PC-9 (cell line): ENCODE measurements at regions not wholly inside any gene's neighbourhood (a gene's known extent, or its start where the extent isn't known, plus 50 kb on each side); places are given as distances from the start of the nearest gene placed in this dataset.

ENCODE experiments used
- BruUV-seq: library from RNA; stranded (reverse); fragments of 400-500 nt; replicated peaks from 2 replicates; lab custom pipeline; 2021; lab: Mats Ljungman, UMichigan
- CTCF ChIA-PET: fragments of 300-600 bp; sonication (Branson Sonifier 250); formaldehyde crosslinking; loops from one replicate; lab custom pipeline; 2022; ENCODE audit warnings: antibody characterized with exemption; lab: Charles Lee
- POLR2A ChIA-PET: fragments of 300-600 bp; sonication (Branson Sonifier 250); formaldehyde crosslinking; loops from one replicate; lab custom pipeline; 2022; ENCODE audit warnings: antibody characterized with exemption; ENCODE audit not compliant: unreplicated experiment; lab: Charles Lee
- DNase-seq, 2 experiments: peaks; one replicate each; pipeline versions ENCODE4 v3.0.0 to v3.0.0-alpha.2; 2015 to 2022; ENCODE audit warnings: mixed read lengths in 1 of 2
- H2AFZ ChIP-seq: fragments of 200-600 bp; sonication (generic); 2 replicates; pipeline ENCODE4 v1.8.1; 2017; ENCODE audit warnings: antibody characterized with exemption
- H3F3A ChIP-seq: fragments of 200-600 bp; sonication (generic); 2 replicates; pipeline ENCODE4 v1.8.1; 2017; ENCODE audit warnings: antibody characterized with exemption, mild to moderate bottlenecking, low read depth; ENCODE audit not compliant: insufficient read depth
- H3K27ac ChIP-seq: fragments of 200-600 bp; sonication (generic); 2 replicates; pipeline ENCODE4 v1.6.1; 2016; ENCODE audit warnings: mixed run types
- H3K27me3 ChIP-seq: fragments of 200-600 bp; sonication (generic); 2 replicates; pipeline ENCODE4 v1.6.1; 2016; ENCODE audit warnings: low read depth, mixed run types; ENCODE audit not compliant: insufficient read depth
- H3K36me3 ChIP-seq: fragments of 200-600 bp; sonication (generic); 2 replicates; pipeline ENCODE4 v1.6.1; 2016; ENCODE audit warnings: low read depth, mixed run types
- H3K4me1 ChIP-seq: fragments of 200-600 bp; sonication (generic); replicated peaks from 2 replicates; pipeline ENCODE4 v1.6.1; 2016; ENCODE audit warnings: mixed run types; ENCODE audit not compliant: insufficient read depth
- H3K4me2 ChIP-seq: fragments of 200-600 bp; sonication (generic); 2 replicates; pipeline ENCODE4 v1.6.1; 2017; ENCODE audit warnings: mixed run types
- H3K4me3 ChIP-seq: fragments of 200-600 bp; sonication (generic); 2 replicates; pipeline ENCODE4 v1.6.1; 2016; ENCODE audit warnings: mixed run types
- H3K79me2 ChIP-seq: fragments of 200-600 bp; sonication (generic); 2 replicates; pipeline ENCODE4 v1.6.1; 2017; ENCODE audit warnings: low read depth, mixed run types
- H3K9me2 ChIP-seq: fragments of 200-600 bp; sonication (generic); 2 replicates; pipeline ENCODE4 v1.8.1; 2017; ENCODE audit warnings: mild to moderate bottlenecking; ENCODE audit not compliant: insufficient read depth
- H3K9me3 ChIP-seq: fragments of 200-600 bp; sonication (generic); 2 replicates; pipeline ENCODE4 v1.8.1; 2016; ENCODE audit warnings: low read depth; ENCODE audit not compliant: insufficient read depth
- H4K20me1 ChIP-seq: fragments of 200-600 bp; sonication (generic); 2 replicates; pipeline ENCODE4 v1.8.1; 2017; ENCODE audit not compliant: insufficient read depth
- EZH2 ChIP-seq: fragments of 200-600 bp; sonication (generic); IDR thresholded peaks from 2 replicates; pipeline ENCODE4 v1.8.0; 2017; ENCODE audit warnings: antibody characterized with exemption, low read depth
- intact Hi-C: fragments of 100-400 bp; cut with micrococcal nuclease; formaldehyde crosslinking; loops from one replicate; pipeline ENCODE4 v1.10.0; 2022; ENCODE audit not compliant: unreplicated experiment
- TF ChIP-seq, protein P1 (sequence below): fragments of 200-600 bp; sonication (generic); conservative IDR thresholded peaks from 2 replicates; pipeline ENCODE4 v1.6.1; 2017; ENCODE audit warnings: mixed run types, antibody characterized with exemption, mild to moderate bottlenecking, moderate library complexity

DNA sequence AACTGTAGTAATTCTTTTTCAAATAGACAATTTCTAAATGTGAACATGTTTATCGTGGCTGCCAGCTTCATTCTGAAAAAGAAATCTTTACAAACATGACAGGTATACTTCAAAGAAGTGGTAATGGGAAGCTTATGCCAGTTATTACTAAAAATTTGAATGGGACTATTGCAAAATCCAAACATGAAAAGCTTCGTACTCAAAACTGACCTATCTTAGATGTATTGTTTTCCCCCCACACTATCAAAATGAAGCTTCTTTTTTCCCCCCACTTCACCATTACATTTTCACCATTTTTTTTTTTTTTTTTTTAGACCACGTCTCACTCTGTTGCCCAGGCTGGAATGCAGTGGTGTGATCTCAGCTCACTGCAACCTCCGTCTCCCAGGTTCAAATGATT is 50.4 kb upstream of the SERTAD2 start:
- Histone ChIP-seq H3K27ac (no peak overlapping the region), H3K36me3 (no peaks in the 10 kb centered on the region), H3K4me3 (no peak overlapping the region), H2AFZ (no peak overlapping the region), H3F3A (peaks cover 1% of the 10 kb centered on the region; the same call in 1 of the 2 replicates), H3K4me1 (peaks cover 1% of the 10 kb centered on the region; the same call in 1 of the 2 replicates), H3K4me2 (no peak overlapping the region), H3K27me3 (no peaks in the 10 kb centered on the region), H3K9me2 (no peaks in the 10 kb centered on the region), H4K20me1 (no peaks in the 10 kb centered on the region), H3K9me3 (no peaks in the 10 kb centered on the region), H3K79me2 (peaks cover 8% of the 10 kb centered on the region; the same call in 1 of the 2 replicates)
- BruUV-seq = no TSS peak
- TF ChIP-seq EZH2 = no peak
- TF ChIP-seq, protein P1, sequence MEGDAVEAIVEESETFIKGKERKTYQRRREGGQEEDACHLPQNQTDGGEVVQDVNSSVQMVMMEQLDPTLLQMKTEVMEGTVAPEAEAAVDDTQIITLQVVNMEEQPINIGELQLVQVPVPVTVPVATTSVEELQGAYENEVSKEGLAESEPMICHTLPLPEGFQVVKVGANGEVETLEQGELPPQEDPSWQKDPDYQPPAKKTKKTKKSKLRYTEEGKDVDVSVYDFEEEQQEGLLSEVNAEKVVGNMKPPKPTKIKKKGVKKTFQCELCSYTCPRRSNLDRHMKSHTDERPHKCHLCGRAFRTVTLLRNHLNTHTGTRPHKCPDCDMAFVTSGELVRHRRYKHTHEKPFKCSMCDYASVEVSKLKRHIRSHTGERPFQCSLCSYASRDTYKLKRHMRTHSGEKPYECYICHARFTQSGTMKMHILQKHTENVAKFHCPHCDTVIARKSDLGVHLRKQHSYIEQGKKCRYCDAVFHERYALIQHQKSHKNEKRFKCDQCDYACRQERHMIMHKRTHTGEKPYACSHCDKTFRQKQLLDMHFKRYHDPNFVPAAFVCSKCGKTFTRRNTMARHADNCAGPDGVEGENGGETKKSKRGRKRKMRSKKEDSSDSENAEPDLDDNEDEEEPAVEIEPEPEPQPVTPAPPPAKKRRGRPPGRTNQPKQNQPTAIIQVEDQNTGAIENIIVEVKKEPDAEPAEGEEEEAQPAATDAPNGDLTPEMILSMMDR = no peak
- DNase-seq = no peak
- POLR2A ChIA-PET = interaction anchor here (0.6 to 0.7 kb wide), 3 partner anchors 18 to 428 kb away, joined by 6 to 19 read pairs (median 8); no protein-coding TSS in a partner anchor
- intact Hi-C loops = no loop called here
- CTCF ChIA-PET = interaction anchor here (0.6 kb wide), 1 partner anchor 98 kb away, joined by 7 read pairs; no protein-coding TSS in a partner anchor

DNA sequence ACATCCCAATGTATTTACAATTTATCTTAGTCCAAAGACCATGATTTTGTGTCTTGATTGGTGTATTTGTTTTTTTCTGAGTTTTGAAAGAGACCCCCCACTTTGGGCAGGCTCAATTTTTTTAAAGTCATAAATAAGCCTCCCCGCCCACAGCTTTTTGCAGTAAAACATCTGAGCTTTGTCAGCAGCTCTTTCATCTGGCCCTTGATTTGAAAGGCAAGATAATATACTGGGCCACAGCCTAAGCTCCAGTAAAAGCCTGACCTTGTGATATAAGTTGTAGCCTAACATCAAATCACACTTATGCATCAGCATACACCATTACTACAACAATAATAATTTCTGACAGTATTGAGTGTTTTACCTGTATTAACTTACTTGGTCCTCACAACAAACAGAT is 51.3 kb upstream of the SERTAD2 start:
- CTCF ChIA-PET = no interaction called here
- Histone ChIP-seq H3K27ac (no peak overlapping the region), H3K27me3 (no peaks in the 10 kb centered on the region), H3K79me2 (peaks cover 8% of the 10 kb centered on the region; the same call in 1 of the 2 replicates), H2AFZ (no peak overlapping the region), H3K4me2 (no peak overlapping the region), H3K4me1 (no peaks in the 10 kb centered on the region), H3K9me2 (no peaks in the 10 kb centered on the region), H3K9me3 (no peaks in the 10 kb centered on the region), H3K36me3 (no peaks in the 10 kb centered on the region), H3K4me3 (no peak overlapping the region), H3F3A (no peaks in the 10 kb centered on the region), H4K20me1 (no peaks in the 10 kb centered on the region)
- BruUV-seq = no TSS peak
- POLR2A ChIA-PET = interaction anchor here (0.6 kb wide), 1 partner anchor 429 kb away, joined by 6 read pairs; no protein-coding TSS in a partner anchor
- intact Hi-C loops = no loop called here
- DNase-seq = no peak
- TF ChIP-seq, protein P1 = no peak
- no peak for TF ChIP-seq EZH2

DNA sequence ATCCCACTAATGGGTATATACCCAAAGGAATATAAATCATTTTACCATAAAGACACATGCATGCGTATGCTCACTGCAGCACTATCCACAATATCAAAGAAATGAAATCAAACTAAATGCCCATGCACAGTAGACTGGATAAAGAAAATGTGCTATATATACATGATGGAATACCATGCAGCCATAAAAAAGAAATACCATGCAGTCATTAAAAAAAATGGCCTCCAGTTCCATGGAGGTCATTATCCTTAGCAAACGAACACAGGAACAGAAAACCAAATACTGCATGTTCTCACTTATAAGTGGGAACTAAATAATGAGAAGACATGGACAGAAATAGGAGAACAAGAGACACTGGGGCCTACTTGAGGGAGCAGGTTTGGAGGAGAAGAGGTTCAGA is 53.6 kb upstream of the SERTAD2 start:
- Histone ChIP-seq H3K36me3 (no peaks in the 10 kb centered on the region), H3K27me3 (no peaks in the 10 kb centered on the region), H2AFZ (no peak overlapping the region), H3F3A (no peaks in the 10 kb centered on the region), H3K27ac (no peak overlapping the region), H3K4me1 (no peaks in the 10 kb centered on the region), H3K4me3 (no peak overlapping the region), H3K9me2 (no peaks in the 10 kb centered on the region), H3K79me2 (peaks cover 8% of the 10 kb centered on the region; the same call in 1 of the 2 replicates), H3K4me2 (no peak overlapping the region), H3K9me3 (no peaks in the 10 kb centered on the region), H4K20me1 (no peaks in the 10 kb centered on the region)
- no TSS peak for BruUV-seq
- POLR2A ChIA-PET = no interaction called here
- CTCF ChIA-PET = no interaction called here
- intact Hi-C loops = no loop called here
- DNase-seq = no peak
- no peak for TF ChIP-seq EZH2
- TF ChIP-seq, protein P1 = no peak
